Neural crest cell (in vitro differentiated cells): ENCODE measurements at regions not wholly inside any gene's neighbourhood (a gene's known extent, or its start where the extent isn't known, plus 50 kb on each side); places are given as distances from the start of the nearest gene placed in this dataset.

ENCODE experiments used
- DNase-seq: peaks from one replicate; pipeline ENCODE4 v3.0.0; 2021; ENCODE audit warnings: low read depth, mixed read lengths, low spot score
- H3K27ac Mint-ChIP-seq: one replicate; pipeline ENCODE4 v1.8.0; 2021; ENCODE audit warnings: mild to moderate bottlenecking, mixed read lengths; ENCODE audit not compliant: unreplicated experiment
- H3K27me3 Mint-ChIP-seq: 2 replicates; pipeline ENCODE4 v1.8.0; 2021; ENCODE audit warnings: low read depth, mild to moderate bottlenecking, mixed read lengths
- H3K36me3 Mint-ChIP-seq: 2 replicates; pipeline ENCODE4 v1.8.0; 2021; ENCODE audit warnings: low read depth, mild to moderate bottlenecking, mixed read lengths
- H3K4me1 Mint-ChIP-seq: 2 replicates; pipeline ENCODE4 v1.8.0; 2021; ENCODE audit warnings: mixed read lengths
- H3K4me3 Mint-ChIP-seq: one replicate; pipeline ENCODE4 v1.8.0; 2021; ENCODE audit warnings: mild to moderate bottlenecking, mixed read lengths
- H3K9me3 Mint-ChIP-seq: 2 replicates; pipeline ENCODE4 v1.8.0; 2021; ENCODE audit warnings: mixed read lengths
- TF ChIP-seq, protein P1 (sequence below): fragments of 200-600 bp; sonication (generic); conservative IDR thresholded peaks from 2 replicates; pipeline ENCODE4 v1.5.0; 2021; ENCODE audit warnings: antibody characterized with exemption, mild to moderate bottlenecking

DNA sequence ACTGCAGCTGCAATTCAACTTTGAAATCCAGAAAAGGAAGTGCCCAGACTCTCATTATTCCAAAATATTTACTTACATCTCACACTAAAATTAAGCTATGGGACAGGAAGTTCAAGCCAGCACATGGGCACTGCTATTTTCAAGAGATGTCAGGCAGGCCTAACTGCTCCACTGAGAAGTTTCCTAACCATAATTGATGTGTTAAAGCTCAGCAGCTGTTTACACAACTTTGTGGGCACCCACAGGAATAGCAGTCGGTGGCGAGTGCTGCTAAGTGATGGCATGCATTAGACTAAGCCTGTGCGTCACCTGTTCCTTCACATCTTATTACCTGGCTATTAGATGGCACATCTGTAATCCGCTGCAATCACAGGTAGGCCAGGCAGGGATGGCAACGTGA is 303.3 kb upstream of the DAB1 start:
- no peak for DNase-seq
- no peaks in the 10 kb centered on the region for H3K27me3 Mint-ChIP-seq
- H3K27ac Mint-ChIP-seq: no peak overlapping the region
- no peaks in the 10 kb centered on the region for H3K36me3 Mint-ChIP-seq
- no peaks in the 10 kb centered on the region for H3K9me3 Mint-ChIP-seq
- H3K4me1 Mint-ChIP-seq: peaks cover 11% of the 10 kb centered on the region
- TF ChIP-seq, protein P1, sequence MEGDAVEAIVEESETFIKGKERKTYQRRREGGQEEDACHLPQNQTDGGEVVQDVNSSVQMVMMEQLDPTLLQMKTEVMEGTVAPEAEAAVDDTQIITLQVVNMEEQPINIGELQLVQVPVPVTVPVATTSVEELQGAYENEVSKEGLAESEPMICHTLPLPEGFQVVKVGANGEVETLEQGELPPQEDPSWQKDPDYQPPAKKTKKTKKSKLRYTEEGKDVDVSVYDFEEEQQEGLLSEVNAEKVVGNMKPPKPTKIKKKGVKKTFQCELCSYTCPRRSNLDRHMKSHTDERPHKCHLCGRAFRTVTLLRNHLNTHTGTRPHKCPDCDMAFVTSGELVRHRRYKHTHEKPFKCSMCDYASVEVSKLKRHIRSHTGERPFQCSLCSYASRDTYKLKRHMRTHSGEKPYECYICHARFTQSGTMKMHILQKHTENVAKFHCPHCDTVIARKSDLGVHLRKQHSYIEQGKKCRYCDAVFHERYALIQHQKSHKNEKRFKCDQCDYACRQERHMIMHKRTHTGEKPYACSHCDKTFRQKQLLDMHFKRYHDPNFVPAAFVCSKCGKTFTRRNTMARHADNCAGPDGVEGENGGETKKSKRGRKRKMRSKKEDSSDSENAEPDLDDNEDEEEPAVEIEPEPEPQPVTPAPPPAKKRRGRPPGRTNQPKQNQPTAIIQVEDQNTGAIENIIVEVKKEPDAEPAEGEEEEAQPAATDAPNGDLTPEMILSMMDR: no peak
- no peak overlapping the region for H3K4me3 Mint-ChIP-seq

DNA sequence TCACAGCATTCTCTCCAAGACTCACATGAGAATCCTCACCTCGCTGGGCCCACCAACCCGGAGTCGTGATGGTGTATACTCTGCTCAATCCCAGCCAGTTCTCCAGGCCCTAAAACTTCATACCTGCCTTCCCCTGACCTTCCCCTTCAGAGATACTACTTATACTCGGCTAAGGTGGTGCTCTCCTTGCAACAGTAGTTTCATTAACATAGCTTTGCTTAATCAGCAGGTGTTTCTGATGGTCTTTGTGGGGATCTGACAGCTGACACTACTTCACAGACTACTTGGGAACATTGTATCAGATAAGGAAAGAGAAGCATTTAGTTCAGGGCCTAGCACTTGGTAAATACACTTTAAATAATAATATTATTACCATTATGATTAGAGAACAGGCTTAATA is 301.5 kb upstream of the DAB1 start:
- peaks cover 11% of the 10 kb centered on the region for H3K4me1 Mint-ChIP-seq
- TF ChIP-seq, protein P1: no peak
- H3K27ac Mint-ChIP-seq: no peak overlapping the region
- H3K27me3 Mint-ChIP-seq: no peaks in the 10 kb centered on the region
- no peak for DNase-seq
- H3K4me3 Mint-ChIP-seq: no peak overlapping the region
- no peaks in the 10 kb centered on the region for H3K9me3 Mint-ChIP-seq
- H3K36me3 Mint-ChIP-seq: no peaks in the 10 kb centered on the region

DNA sequence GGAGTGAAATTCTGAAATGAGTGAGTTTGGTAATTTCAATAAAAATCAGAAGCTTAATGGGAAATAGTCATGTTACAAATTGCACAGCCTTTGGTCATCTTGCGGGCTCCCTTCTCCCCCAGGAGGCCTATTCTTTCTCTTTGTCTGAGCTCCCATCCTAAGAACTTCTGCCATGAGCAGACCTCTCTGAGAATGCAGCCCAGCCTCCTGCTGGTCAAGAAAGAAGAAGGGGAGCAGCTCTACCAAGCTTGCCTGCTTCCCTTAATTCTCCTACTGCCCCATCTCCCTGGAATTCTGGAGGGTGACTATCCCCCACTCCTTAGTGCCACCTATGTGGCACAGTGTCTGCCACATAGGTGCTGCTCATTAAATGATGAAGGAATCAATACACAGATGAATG is 300.7 kb upstream of the DAB1 start:
- Mint-ChIP-seq H3K4me1 (peaks cover 11% of the 10 kb centered on the region), H3K4me3 (no peak overlapping the region), H3K9me3 (no peaks in the 10 kb centered on the region), H3K27ac (no peak overlapping the region), H3K27me3 (no peaks in the 10 kb centered on the region), H3K36me3 (no peaks in the 10 kb centered on the region)
- no peak for DNase-seq
- TF ChIP-seq, protein P1: no peak

DNA sequence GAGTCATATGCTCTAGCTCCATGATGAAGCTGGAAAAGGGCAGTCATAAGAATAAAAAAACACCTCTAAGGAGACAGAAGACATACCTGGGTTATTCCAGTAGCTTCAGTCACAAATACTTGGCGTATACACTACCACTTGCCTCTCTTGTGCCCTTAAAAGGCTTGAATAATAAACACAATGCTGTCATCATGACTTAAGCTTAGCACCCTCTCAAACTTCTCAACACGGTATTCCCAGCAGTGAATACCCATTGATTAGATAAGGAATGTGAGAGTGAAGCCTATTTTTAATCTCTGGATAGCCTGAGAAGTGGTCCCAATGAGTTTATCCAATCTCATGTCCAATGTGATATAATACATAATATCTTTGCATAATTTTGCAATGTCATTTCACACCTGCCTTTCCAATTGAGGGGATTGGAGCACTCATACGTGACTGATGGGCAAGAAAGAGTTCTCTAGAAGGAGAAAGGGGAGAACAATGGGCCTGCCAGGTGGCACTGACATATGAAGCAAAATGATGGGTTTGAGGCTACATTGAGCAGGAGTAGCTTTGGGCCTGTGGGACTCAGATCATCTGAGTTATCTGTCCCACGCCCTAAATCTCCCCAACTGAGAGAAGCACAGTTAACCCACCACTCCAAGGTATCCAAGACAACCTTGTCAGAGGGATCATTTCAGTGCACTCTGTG is 298.6 kb upstream of the DAB1 start:
- TF ChIP-seq, protein P1: no peak
- no peak overlapping the region for H3K4me3 Mint-ChIP-seq
- peaks cover 11% of the 10 kb centered on the region for H3K4me1 Mint-ChIP-seq
- no peaks in the 10 kb centered on the region for H3K9me3 Mint-ChIP-seq
- H3K27ac Mint-ChIP-seq: no peak overlapping the region
- no peak for DNase-seq
- H3K27me3 Mint-ChIP-seq: no peaks in the 10 kb centered on the region
- no peaks in the 10 kb centered on the region for H3K36me3 Mint-ChIP-seq

DNA sequence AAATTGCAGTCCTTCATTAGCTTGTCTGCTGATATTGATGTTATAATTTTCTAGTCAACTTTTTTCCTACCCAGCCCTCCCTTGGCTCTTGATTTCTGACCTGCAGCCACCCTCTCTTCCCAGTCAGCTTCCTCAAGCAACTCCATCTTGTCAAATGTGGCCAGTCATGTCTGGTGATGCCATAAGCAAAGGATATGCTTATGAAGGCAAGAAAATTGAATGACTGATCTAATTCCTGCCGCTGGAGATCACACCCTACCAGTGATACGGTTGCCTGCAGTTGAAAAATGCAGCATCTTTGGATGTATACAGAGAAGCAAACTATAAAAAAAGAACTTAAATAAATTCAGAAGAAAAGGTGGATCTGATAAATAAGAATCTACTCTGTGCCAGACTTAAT is 297.1 kb upstream of the DAB1 start:
- TF ChIP-seq, protein P1: no peak
- peaks cover 11% of the 10 kb centered on the region for H3K4me1 Mint-ChIP-seq
- no peak overlapping the region for H3K27ac Mint-ChIP-seq
- DNase-seq: no peak
- no peaks in the 10 kb centered on the region for H3K36me3 Mint-ChIP-seq
- peaks cover 2% of the 10 kb centered on the region for H3K9me3 Mint-ChIP-seq
- no peak overlapping the region for H3K4me3 Mint-ChIP-seq
- no peaks in the 10 kb centered on the region for H3K27me3 Mint-ChIP-seq
